Activated naive CD8-positive, alpha-beta T cell treated with anti-CD3 and anti-CD28 coated beads, Interleukin-2, amount 10 ng/mL, durations not matched to agents 7 days and 5 days (primary cell): ENCODE measurements at regions not wholly inside any gene's neighbourhood (a gene's known extent, or its start where the extent isn't known, plus 50 kb on each side); places are given as distances from the start of the nearest gene placed in this dataset.
"Not testable (repeated sequence)": the region's sequence is repeated elsewhere in the genome, so short reads cannot be mapped to it uniquely, and the experiment has no call there.

ENCODE experiments used
- ATAC-seq: fragments of 150-1000 bp; cut with Tn5 transposase; one replicate; pipeline ENCODE4 v1.10.0; 2021; ENCODE audit warnings: low read depth, moderate library complexity
- POLR2A ChIA-PET: fragments of 350-600 bp; sonication (Branson Sonifier 250); formaldehyde crosslinking; loops from one replicate; lab custom pipeline; 2021; ENCODE audit warnings: antibody characterized with exemption; lab: Charles Lee
- DNase-seq: peaks from one replicate; pipeline ENCODE4 v3.0.0; 2021
- H3K27ac Mint-ChIP-seq: one replicate; pipeline ENCODE4 v1.8.0; 2022; ENCODE audit warnings: mild to moderate bottlenecking, mixed read lengths
- H3K27me3 Mint-ChIP-seq: one replicate; pipeline ENCODE4 v1.8.0; 2022; ENCODE audit warnings: mild to moderate bottlenecking, moderate library complexity, mixed read lengths
- H3K36me3 Mint-ChIP-seq: one replicate; pipeline ENCODE4 v1.8.0; 2021; ENCODE audit warnings: mild to moderate bottlenecking, mixed read lengths
- H3K4me1 Mint-ChIP-seq: one replicate; pipeline ENCODE4 v1.8.0; 2021; ENCODE audit warnings: mixed read lengths
- H3K4me3 Mint-ChIP-seq: one replicate; pipeline ENCODE4 v1.8.0; 2022; ENCODE audit warnings: mild to moderate bottlenecking, moderate library complexity, mixed read lengths
- H3K9me3 Mint-ChIP-seq: one replicate; pipeline ENCODE4 v1.8.0; 2021; ENCODE audit warnings: mixed read lengths

GRCh38 chr4:177494791-177495190, 52.6 kb upstream of the AGA start:
- Mint-ChIP-seq H3K27ac (no peak overlapping the region), H3K4me1 (no peaks in the 10 kb centered on the region), H3K36me3 (no peaks in the 10 kb centered on the region), H3K4me3 (no peak overlapping the region), H3K9me3 (no peaks in the 10 kb centered on the region), H3K27me3 (no peaks in the 10 kb centered on the region)
- POLR2A ChIA-PET = no interaction called here
- no peak for ATAC-seq
- DNase-seq = no peak

DNA sequence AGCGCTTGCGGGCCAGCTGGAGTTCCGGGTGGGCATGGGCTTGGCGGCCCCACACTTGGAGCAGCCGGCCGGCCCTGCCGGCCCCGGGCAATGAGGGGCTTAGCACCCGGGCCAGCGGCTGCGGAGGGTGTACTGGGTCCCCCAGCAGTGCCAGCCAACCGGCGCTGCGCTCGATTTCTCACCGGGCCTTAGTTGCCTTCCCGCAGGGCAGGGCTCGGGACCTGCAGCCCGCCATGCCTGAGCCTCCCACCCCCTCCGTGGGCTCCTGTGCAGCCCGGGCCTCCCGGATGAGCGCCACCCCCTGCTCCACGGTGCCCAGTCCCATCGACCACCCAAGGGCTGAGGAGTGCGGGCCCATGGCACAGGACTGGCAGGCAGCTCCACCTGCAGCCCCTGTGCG, 53.4 kb upstream of the AGA start:
- H3K27ac Mint-ChIP-seq, ATAC-seq, POLR2A ChIA-PET, H3K9me3 Mint-ChIP-seq, H3K27me3 Mint-ChIP-seq, H3K4me3 Mint-ChIP-seq, H3K36me3 Mint-ChIP-seq, H3K4me1 Mint-ChIP-seq, DNase-seq: not testable (repeated sequence)

DNA sequence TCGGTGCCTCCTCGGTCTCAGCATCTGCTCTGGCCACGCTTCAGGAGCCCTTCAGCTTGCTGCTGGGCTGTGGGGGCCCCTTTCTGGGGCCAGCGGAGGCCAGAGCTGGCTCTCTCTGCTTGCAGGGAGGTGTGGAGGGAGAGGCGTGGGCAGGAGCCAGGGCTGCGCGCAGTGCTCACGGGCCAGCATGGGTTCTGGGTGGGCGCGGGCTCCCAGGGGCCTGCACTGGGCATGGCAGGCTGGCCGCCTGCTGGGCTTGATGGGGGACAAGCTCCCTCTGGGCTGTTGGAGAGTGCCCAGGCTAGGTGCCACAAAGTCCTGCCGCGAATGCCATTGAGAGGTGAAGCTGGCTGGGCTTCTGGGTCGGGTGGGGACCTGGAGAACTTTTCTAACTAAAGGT, 57.3 kb upstream of the AGA start:
- Mint-ChIP-seq H3K4me1 (peaks cover 10% of the 10 kb centered on the region), H3K4me3 (no peak overlapping the region), H3K36me3 (peaks cover 4% of the 10 kb centered on the region), H3K27ac (no peak overlapping the region), H3K9me3 (peaks cover 4% of the 10 kb centered on the region), H3K27me3 (no peaks in the 10 kb centered on the region)
- ATAC-seq (no peak), DNase-seq (no peak)
- POLR2A ChIA-PET = no interaction called here

GRCh38 chr4:177505171-177505615, 63.0 kb upstream of the AGA start:
- Mint-ChIP-seq H3K9me3 (peaks cover 4% of the 10 kb centered on the region), H3K27me3 (no peaks in the 10 kb centered on the region), H3K36me3 (peaks cover 4% of the 10 kb centered on the region), H3K4me3 (no peak overlapping the region), H3K27ac (no peak overlapping the region), H3K4me1 (peaks cover 13% of the 10 kb centered on the region)
- POLR2A ChIA-PET = no interaction called here
- DNase-seq (no peak), ATAC-seq (no peak)

DNA sequence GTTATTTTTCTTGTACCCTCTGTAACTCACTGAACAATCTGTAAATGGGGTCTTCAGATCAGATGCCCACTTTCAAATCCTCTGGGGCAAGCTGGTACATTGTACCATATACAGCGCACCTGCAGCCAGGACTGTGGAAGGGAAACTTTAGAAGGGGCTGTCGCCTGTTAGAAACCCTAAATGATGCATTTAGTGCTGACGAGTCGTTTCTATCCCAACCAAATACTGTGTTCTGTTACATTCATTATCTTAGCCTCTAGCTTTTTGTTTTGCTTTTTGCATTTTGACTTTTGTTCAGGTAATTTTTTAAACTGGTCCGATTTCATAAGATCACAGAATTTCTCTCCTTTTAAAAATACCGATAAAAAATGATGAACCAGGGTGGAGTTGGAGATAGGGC, 66.4 kb upstream of the AGA start:
- peaks cover 3% of the 10 kb centered on the region for H3K4me1 Mint-ChIP-seq
- H3K4me3 Mint-ChIP-seq = no peak overlapping the region
- POLR2A ChIA-PET = no interaction called here
- H3K27ac Mint-ChIP-seq = no peak overlapping the region
- H3K9me3 Mint-ChIP-seq = no peaks in the 10 kb centered on the region
- H3K36me3 Mint-ChIP-seq = peaks cover 2% of the 10 kb centered on the region
- no peak for ATAC-seq
- no peak for DNase-seq
- H3K27me3 Mint-ChIP-seq = no peaks in the 10 kb centered on the region

- Mint-ChIP-seq H3K4me3 (no peak overlapping the region), H3K27ac (no peak overlapping the region), H3K4me1 (peaks cover 3% of the 10 kb centered on the region), H3K36me3 (no peaks in the 10 kb centered on the region), H3K27me3 (no peaks in the 10 kb centered on the region), H3K9me3 (no peaks in the 10 kb centered on the region)
- DNase-seq = no peak
- ATAC-seq = no peak
- POLR2A ChIA-PET = no interaction called here
These were observed 67.0 kb upstream of the AGA start for GRCh38 chr4:177509226-177509745.

- Mint-ChIP-seq H3K27ac (no peak overlapping the region), H3K36me3 (no peaks in the 10 kb centered on the region), H3K9me3 (no peaks in the 10 kb centered on the region), H3K4me3 (no peak overlapping the region), H3K27me3 (no peaks in the 10 kb centered on the region), H3K4me1 (no peaks in the 10 kb centered on the region)
- POLR2A ChIA-PET = no interaction called here
- ATAC-seq = no peak
- no peak for DNase-seq
These were observed 69.4 kb upstream of the AGA start for GRCh38 chr4:177511611-177512010.

DNA sequence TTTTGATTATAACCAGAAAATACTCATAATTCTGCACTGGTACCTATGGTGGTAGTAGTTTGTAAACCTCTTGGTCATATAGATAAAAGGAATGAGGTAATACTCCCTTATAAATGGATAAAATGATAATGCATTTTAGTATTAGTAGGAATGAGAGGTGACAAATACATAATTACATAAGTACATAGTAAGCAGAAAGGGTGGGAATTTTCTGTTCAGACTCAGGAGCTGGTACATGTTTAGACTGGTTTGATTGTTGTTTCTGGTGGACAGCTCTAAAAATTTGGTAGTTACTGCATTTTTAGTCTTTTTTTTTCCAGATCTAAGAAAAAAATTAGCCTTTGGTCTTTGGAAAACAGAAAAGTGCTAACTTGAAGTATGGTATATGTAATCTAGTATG, 70.4 kb upstream of the AGA start:
- Mint-ChIP-seq H3K36me3 (no peaks in the 10 kb centered on the region), H3K27ac (no peak overlapping the region), H3K4me3 (no peak overlapping the region), H3K4me1 (no peaks in the 10 kb centered on the region), H3K27me3 (no peaks in the 10 kb centered on the region), H3K9me3 (no peaks in the 10 kb centered on the region)
- ATAC-seq = no peak
- no peak for DNase-seq
- POLR2A ChIA-PET = no interaction called here

DNA sequence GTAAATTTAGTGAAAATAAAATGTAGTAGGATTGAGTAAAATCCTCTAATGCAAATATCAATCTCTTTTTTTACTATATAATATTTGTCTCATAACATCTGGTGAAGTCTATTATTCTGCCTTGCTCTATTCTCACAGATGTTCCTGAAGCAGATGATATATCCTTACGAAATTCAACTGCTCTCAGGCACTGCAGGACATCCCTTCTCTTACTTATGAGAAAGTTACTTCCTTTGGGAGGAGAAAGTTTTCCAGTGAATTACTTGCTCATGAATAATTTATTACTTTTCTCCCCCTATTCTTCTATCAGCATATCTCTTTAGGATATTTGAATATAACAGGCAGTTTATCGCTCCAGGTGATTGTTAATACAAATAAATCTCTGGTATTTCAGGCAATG, 75.6 kb upstream of the AGA start:
- no peak overlapping the region for H3K4me3 Mint-ChIP-seq
- no peaks in the 10 kb centered on the region for H3K36me3 Mint-ChIP-seq
- H3K4me1 Mint-ChIP-seq = no peaks in the 10 kb centered on the region
- POLR2A ChIA-PET = no interaction called here
- peaks cover under 1% of the 10 kb centered on the region for H3K9me3 Mint-ChIP-seq
- DNase-seq = no peak
- H3K27ac Mint-ChIP-seq = no peak overlapping the region
- H3K27me3 Mint-ChIP-seq = no peaks in the 10 kb centered on the region
- ATAC-seq = no peak

- Mint-ChIP-seq H3K27me3 (no peaks in the 10 kb centered on the region), H3K4me3 (no peak overlapping the region), H3K4me1 (no peaks in the 10 kb centered on the region), H3K9me3 (peaks cover 3% of the 10 kb centered on the region), H3K27ac (no peak overlapping the region), H3K36me3 (no peaks in the 10 kb centered on the region)
- POLR2A ChIA-PET = no interaction called here
- ATAC-seq (no peak), DNase-seq (no peak)
These were observed 77.4 kb upstream of the AGA start for GRCh38 chr4:177519481-177520260.

DNA sequence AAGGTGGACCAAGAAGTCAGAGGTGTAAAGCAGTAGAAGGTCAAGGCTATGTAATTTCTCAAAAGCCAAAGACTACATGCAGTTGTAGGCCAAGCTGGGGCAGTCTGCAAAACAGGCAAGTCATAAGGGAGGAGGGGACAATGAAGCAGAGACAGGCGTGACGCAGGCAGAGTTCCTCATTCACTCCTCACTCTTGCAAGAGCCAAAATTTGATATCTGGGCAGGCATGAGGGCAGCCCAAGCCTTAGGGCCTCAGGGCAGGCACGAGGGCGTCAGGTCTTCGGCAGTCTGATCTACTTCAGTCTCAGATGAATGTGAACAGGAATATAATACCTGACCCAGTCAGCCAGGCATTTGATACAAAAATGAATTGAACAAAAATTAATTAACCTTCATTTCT, 86.4 kb upstream of the AGA start:
- H3K27ac Mint-ChIP-seq = no peak overlapping the region
- no peak for DNase-seq
- H3K9me3 Mint-ChIP-seq = no peaks in the 10 kb centered on the region
- H3K27me3 Mint-ChIP-seq = no peaks in the 10 kb centered on the region
- ATAC-seq = no peak
- H3K36me3 Mint-ChIP-seq = no peaks in the 10 kb centered on the region
- no peak overlapping the region for H3K4me3 Mint-ChIP-seq
- POLR2A ChIA-PET = no interaction called here
- no peaks in the 10 kb centered on the region for H3K4me1 Mint-ChIP-seq

GRCh38 chr4:177530561-177530960, 88.3 kb upstream of the AGA start:
- H3K9me3 Mint-ChIP-seq = no peaks in the 10 kb centered on the region
- DNase-seq = no peak
- POLR2A ChIA-PET = no interaction called here
- no peak overlapping the region for H3K27ac Mint-ChIP-seq
- H3K36me3 Mint-ChIP-seq = no peaks in the 10 kb centered on the region
- no peaks in the 10 kb centered on the region for H3K4me1 Mint-ChIP-seq
- no peak overlapping the region for H3K4me3 Mint-ChIP-seq
- no peaks in the 10 kb centered on the region for H3K27me3 Mint-ChIP-seq
- ATAC-seq = no peak

DNA sequence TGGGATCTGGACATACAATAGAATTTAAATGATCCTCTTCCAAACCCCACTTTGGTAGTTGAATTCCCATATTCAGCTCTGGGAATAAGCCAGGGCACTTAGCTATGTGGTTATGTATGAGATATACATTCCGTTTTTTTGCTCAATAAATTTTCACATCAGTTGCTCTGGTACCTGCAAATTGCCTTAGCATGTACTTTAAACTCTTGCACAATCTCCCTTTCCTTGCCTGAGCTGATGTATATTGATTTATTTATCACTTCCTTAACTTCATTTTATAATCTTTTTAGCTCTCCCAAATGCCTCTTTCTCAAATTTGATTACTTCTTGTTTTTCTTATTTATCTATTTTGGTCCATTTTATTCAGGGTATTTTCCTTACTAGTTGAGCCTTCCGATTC, 90.1 kb upstream of the AGA start:
- Mint-ChIP-seq H3K9me3 (no peaks in the 10 kb centered on the region), H3K4me1 (no peaks in the 10 kb centered on the region), H3K27me3 (no peaks in the 10 kb centered on the region), H3K4me3 (no peak overlapping the region), H3K27ac (no peak overlapping the region), H3K36me3 (no peaks in the 10 kb centered on the region)
- ATAC-seq (no peak), DNase-seq (no peak)
- POLR2A ChIA-PET = no interaction called here

GRCh38 chr4:177534841-177535240, 92.6 kb upstream of the AGA start:
- ATAC-seq, H3K27ac Mint-ChIP-seq, DNase-seq, H3K27me3 Mint-ChIP-seq, POLR2A ChIA-PET, H3K4me3 Mint-ChIP-seq, H3K36me3 Mint-ChIP-seq, H3K9me3 Mint-ChIP-seq, H3K4me1 Mint-ChIP-seq: not testable (repeated sequence)
